ENCODE measurements at regions not wholly inside any gene's neighbourhood (a gene's known extent, or its start where the extent isn't known, plus 50 kb on each side); places are given as distances from the start of the nearest gene placed in this dataset.

DNA sequence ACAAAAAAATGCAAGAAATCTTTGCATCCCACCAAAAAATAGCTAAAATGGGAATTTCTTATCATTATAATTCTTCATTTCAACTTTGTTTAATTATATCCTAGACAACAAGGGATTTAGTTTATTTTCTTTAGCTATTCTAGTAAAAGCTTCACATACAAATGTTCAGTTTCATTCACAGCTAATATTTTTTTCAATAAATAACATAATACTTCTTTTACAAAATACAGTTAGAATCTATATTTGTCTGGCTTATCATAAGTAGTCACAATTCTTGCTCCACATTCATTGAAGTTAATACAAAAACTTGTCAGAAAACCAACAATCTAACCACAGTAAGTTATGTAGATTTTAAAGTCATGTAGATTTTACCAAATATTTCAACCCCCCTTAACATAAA lies 414.4 kb downstream of the FAT4 start:
- FAIRE-seq (no peak), DNase-seq (ENCODE audit: insufficient read length, low spot score) (no peak)
- TF ChIP-seq TAF1 (IDR thresholded peaks at IDR 0.05; ENCODE audit: low read depth, low read length) (no peak), PAX5 (IDR thresholded peaks at IDR 0.05; ENCODE audit: insufficient read depth, low read length, severe bottlenecking) (no peak), POU2F2 (IDR thresholded peaks at IDR 0.05; ENCODE audit: low read depth, low read length) (no peak), POLR2AphosphoS5 (IDR thresholded peaks at IDR 0.05; ENCODE audit: low read depth, low read length) (no peak), SPI1 (IDR thresholded peaks at IDR 0.05; ENCODE audit: low read depth, low read length) (no peak), POLR2A (IDR thresholded peaks at IDR 0.05; ENCODE audit: low read depth, low read length) (no peak)

DNA sequence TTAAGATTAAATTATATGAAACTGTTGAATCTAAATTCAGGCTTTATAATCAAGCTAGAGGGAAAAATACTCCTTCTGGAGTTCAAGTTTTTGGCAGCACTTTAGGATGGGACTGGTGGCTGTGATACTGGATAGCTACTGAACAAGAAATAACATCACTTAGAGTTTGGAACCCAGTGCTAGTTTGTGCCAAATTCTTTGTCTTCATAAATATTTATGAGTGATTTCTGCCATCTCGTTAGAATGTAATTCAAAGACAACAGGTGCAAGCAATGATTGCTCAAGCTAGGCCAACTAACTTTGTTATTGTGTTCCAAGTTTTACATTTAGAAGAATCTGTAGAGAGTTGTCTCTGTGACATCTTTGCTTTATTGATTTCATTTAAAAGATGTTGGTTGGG lies 417.9 kb downstream of the FAT4 start:
- DNase-seq (ENCODE audit: insufficient read length, low spot score), result no peak
- no peak for TF ChIP-seq POLR2AphosphoS5 (IDR thresholded peaks at IDR 0.05; ENCODE audit: low read depth, low read length)
- TF ChIP-seq POU2F2 (IDR thresholded peaks at IDR 0.05; ENCODE audit: low read depth, low read length), result no peak
- no peak for TF ChIP-seq PAX5 (IDR thresholded peaks at IDR 0.05; ENCODE audit: insufficient read depth, low read length, severe bottlenecking)
- no peak for TF ChIP-seq POLR2A (IDR thresholded peaks at IDR 0.05; ENCODE audit: low read depth, low read length)
- no peak for FAIRE-seq

GRCh38 chr4:125734504-125734903 lies 419.7 kb downstream of the FAT4 start:
- DNase-seq (ENCODE audit: insufficient read length, low spot score) (no peak), FAIRE-seq (no peak)
- no peak for TF ChIP-seq PAX5 (IDR thresholded peaks at IDR 0.05; ENCODE audit: insufficient read depth, low read length, severe bottlenecking)
- TF ChIP-seq POLR2AphosphoS5 (IDR thresholded peaks at IDR 0.05; ENCODE audit: low read depth, low read length), result no peak
- TF ChIP-seq TAF1 (IDR thresholded peaks at IDR 0.05; ENCODE audit: low read depth, low read length), result no peak
- no peak for TF ChIP-seq SPI1 (IDR thresholded peaks at IDR 0.05; ENCODE audit: low read depth, low read length)
- TF ChIP-seq POLR2A (IDR thresholded peaks at IDR 0.05; ENCODE audit: low read depth, low read length), result no peak
- no peak for TF ChIP-seq POU2F2 (IDR thresholded peaks at IDR 0.05; ENCODE audit: low read depth, low read length)

GRCh38 chr4:125735102-125735501 lies 420.3 kb downstream of the FAT4 start:
- DNase-seq (ENCODE audit: insufficient read length, low spot score) (no peak), FAIRE-seq (no peak)
- TF ChIP-seq POU2F2 (IDR thresholded peaks at IDR 0.05; ENCODE audit: low read depth, low read length) (no peak), POLR2A (IDR thresholded peaks at IDR 0.05; ENCODE audit: low read depth, low read length) (no peak), PAX5 (IDR thresholded peaks at IDR 0.05; ENCODE audit: insufficient read depth, low read length, severe bottlenecking) (no peak)

GRCh38 chr4:125736057-125736456 lies 421.3 kb downstream of the FAT4 start:
- TF ChIP-seq PAX5 (IDR thresholded peaks at IDR 0.05; ENCODE audit: insufficient read depth, low read length, severe bottlenecking), result no peak
- no peak for TF ChIP-seq POU2F2 (IDR thresholded peaks at IDR 0.05; ENCODE audit: low read depth, low read length)
- TF ChIP-seq POLR2A (IDR thresholded peaks at IDR 0.05; ENCODE audit: low read depth, low read length), result no peak
- TF ChIP-seq TAF1 (IDR thresholded peaks at IDR 0.05; ENCODE audit: low read depth, low read length), result no peak
- TF ChIP-seq SPI1 (IDR thresholded peaks at IDR 0.05; ENCODE audit: low read depth, low read length), result no peak
- no peak for TF ChIP-seq POLR2AphosphoS5 (IDR thresholded peaks at IDR 0.05; ENCODE audit: low read depth, low read length)
- DNase-seq (ENCODE audit: insufficient read length, low spot score) (no peak), FAIRE-seq (no peak)

GRCh38 chr4:125739760-125740159 lies 425.0 kb downstream of the FAT4 start:
- TF ChIP-seq PAX5 (IDR thresholded peaks at IDR 0.05; ENCODE audit: insufficient read depth, low read length, severe bottlenecking), result no peak
- TF ChIP-seq POLR2A (IDR thresholded peaks at IDR 0.05; ENCODE audit: low read depth, low read length), result no peak
- TF ChIP-seq TAF1 (IDR thresholded peaks at IDR 0.05; ENCODE audit: low read depth, low read length), result no peak
- no peak for TF ChIP-seq SPI1 (IDR thresholded peaks at IDR 0.05; ENCODE audit: low read depth, low read length)
- TF ChIP-seq POU2F2 (IDR thresholded peaks at IDR 0.05; ENCODE audit: low read depth, low read length), result no peak
- TF ChIP-seq POLR2AphosphoS5 (IDR thresholded peaks at IDR 0.05; ENCODE audit: low read depth, low read length), result no peak
- FAIRE-seq (no peak), DNase-seq (ENCODE audit: insufficient read length, low spot score) (no peak)

GRCh38 chr4:125741825-125742452 lies 427.2 kb downstream of the FAT4 start:
- FAIRE-seq (no peak), DNase-seq (ENCODE audit: insufficient read length, low spot score) (no peak)
- TF ChIP-seq SPI1 (IDR thresholded peaks at IDR 0.05; ENCODE audit: low read depth, low read length) (no peak), POLR2A (IDR thresholded peaks at IDR 0.05; ENCODE audit: low read depth, low read length) (no peak)

- no peak for FAIRE-seq
- TF ChIP-seq POLR2A (IDR thresholded peaks at IDR 0.05; ENCODE audit: low read depth, low read length) (no peak), POLR2AphosphoS5 (IDR thresholded peaks at IDR 0.05; ENCODE audit: low read depth, low read length) (no peak), TAF1 (IDR thresholded peaks at IDR 0.05; ENCODE audit: low read depth, low read length) (no peak), PAX5 (IDR thresholded peaks at IDR 0.05; ENCODE audit: insufficient read depth, low read length, severe bottlenecking) (no peak)
- DNase-seq (ENCODE audit: insufficient read length, low spot score), result no peak
These were observed 430.2 kb downstream of the FAT4 start for GRCh38 chr4:125744891-125745364.

GRCh38 chr4:125749354-125749753 lies 434.6 kb downstream of the FAT4 start:
- TF ChIP-seq POU2F2 (IDR thresholded peaks at IDR 0.05; ENCODE audit: low read depth, low read length), result no peak
- no peak for TF ChIP-seq TAF1 (IDR thresholded peaks at IDR 0.05; ENCODE audit: low read depth, low read length)
- TF ChIP-seq POLR2AphosphoS5 (IDR thresholded peaks at IDR 0.05; ENCODE audit: low read depth, low read length), result no peak
- no peak for TF ChIP-seq PAX5 (IDR thresholded peaks at IDR 0.05; ENCODE audit: insufficient read depth, low read length, severe bottlenecking)
- TF ChIP-seq SPI1 (IDR thresholded peaks at IDR 0.05; ENCODE audit: low read depth, low read length), result no peak
- no peak for TF ChIP-seq POLR2A (IDR thresholded peaks at IDR 0.05; ENCODE audit: low read depth, low read length)
- FAIRE-seq, result no peak
- no peak for DNase-seq (ENCODE audit: insufficient read length, low spot score)

DNA sequence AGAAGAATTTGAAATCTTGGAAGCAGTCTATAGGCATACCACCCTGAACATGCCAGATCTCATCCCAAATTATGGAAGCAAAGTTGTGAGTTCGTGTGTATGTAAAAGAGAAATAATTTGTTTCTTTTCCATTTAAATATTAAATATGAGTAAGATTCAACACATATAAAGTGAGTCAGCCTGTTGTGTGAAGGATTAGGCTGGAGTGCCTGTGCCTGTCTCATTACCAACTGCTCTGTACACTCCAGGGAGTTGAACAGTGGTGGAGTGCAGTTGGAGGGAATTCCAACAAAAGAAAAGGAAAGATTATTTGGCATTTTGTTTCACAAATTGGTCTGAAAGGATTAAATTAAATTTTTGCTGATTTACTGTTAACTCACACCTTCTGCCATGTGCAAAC lies 435.6 kb downstream of the FAT4 start:
- DNase-seq (ENCODE audit: insufficient read length, low spot score) (no peak), FAIRE-seq (no peak)
- TF ChIP-seq SPI1 (IDR thresholded peaks at IDR 0.05; ENCODE audit: low read depth, low read length) (no peak), POLR2A (IDR thresholded peaks at IDR 0.05; ENCODE audit: low read depth, low read length) (no peak), PAX5 (IDR thresholded peaks at IDR 0.05; ENCODE audit: insufficient read depth, low read length, severe bottlenecking) (no peak), POU2F2 (IDR thresholded peaks at IDR 0.05; ENCODE audit: low read depth, low read length) (no peak), POLR2AphosphoS5 (IDR thresholded peaks at IDR 0.05; ENCODE audit: low read depth, low read length) (no peak), TAF1 (IDR thresholded peaks at IDR 0.05; ENCODE audit: low read depth, low read length) (no peak)
